Neural crest cell (in vitro differentiated cells): ENCODE measurements at regions not wholly inside any gene's neighbourhood (a gene's known extent, or its start where the extent isn't known, plus 50 kb on each side); places are given as distances from the start of the nearest gene placed in this dataset.

Source experiments
- DNase-seq: peaks from one replicate; pipeline ENCODE4 v3.0.0; 2021; ENCODE audit warnings: low read depth, mixed read lengths, low spot score
- H3K27ac Mint-ChIP-seq: one replicate; pipeline ENCODE4 v1.8.0; 2021; ENCODE audit warnings: mild to moderate bottlenecking, mixed read lengths; ENCODE audit not compliant: unreplicated experiment
- H3K27me3 Mint-ChIP-seq: 2 replicates; pipeline ENCODE4 v1.8.0; 2021; ENCODE audit warnings: low read depth, mild to moderate bottlenecking, mixed read lengths
- H3K36me3 Mint-ChIP-seq: 2 replicates; pipeline ENCODE4 v1.8.0; 2021; ENCODE audit warnings: low read depth, mild to moderate bottlenecking, mixed read lengths
- H3K4me1 Mint-ChIP-seq: 2 replicates; pipeline ENCODE4 v1.8.0; 2021; ENCODE audit warnings: mixed read lengths
- H3K4me3 Mint-ChIP-seq: one replicate; pipeline ENCODE4 v1.8.0; 2021; ENCODE audit warnings: mild to moderate bottlenecking, mixed read lengths
- H3K9me3 Mint-ChIP-seq: 2 replicates; pipeline ENCODE4 v1.8.0; 2021; ENCODE audit warnings: mixed read lengths
- CTCF ChIP-seq: fragments of 200-600 bp; sonication (generic); conservative IDR thresholded peaks from 2 replicates; pipeline ENCODE4 v1.5.0; 2021; ENCODE audit warnings: antibody characterized with exemption, mild to moderate bottlenecking

DNA sequence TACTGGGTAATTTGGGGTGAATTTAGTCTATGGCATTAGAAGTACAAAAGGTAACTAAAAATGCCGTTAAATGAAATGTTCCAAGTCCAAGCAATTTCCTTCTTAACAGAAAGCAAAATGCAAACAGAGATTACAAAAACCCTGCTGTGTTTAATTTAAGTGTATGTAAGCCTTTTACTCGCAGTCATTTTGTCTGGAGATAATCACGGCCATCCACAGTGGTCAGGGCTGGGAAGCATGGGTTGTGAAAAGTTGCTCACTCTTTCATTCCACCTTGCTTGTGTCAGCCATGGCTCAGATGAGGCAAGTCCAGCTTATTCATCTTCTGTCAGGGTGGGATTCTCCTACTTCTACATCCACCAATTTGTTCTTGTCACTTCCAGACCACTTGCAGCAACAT lies 983.6 kb upstream of the ZEB2 start:
- Mint-ChIP-seq H3K9me3 (peaks cover 3% of the 10 kb centered on the region), H3K4me1 (no peaks in the 10 kb centered on the region), H3K27me3 (no peaks in the 10 kb centered on the region), H3K27ac (no peak overlapping the region), H3K36me3 (no peaks in the 10 kb centered on the region), H3K4me3 (no peak overlapping the region)
- DNase-seq = no peak
- TF ChIP-seq CTCF = no peak

DNA sequence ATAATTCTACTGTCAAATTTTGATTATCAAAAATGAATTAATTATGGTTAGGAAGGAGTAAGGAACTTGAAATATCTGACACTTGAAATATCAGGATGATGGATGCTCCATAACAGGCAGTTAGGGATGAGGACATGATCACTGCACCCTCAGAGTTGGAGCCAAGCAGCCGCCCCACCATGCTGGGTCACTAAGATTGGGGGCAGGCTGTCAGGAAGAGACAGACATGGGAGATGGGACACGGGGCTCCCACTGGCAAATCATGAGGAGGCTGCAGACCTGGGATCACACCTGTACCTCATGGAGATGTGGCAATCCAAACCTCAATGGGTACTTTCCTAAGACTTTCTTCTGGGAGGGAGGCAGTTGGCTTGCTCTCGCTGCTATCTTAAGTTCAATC lies 982.0 kb upstream of the ZEB2 start:
- TF ChIP-seq CTCF = no peak
- DNase-seq = no peak
- Mint-ChIP-seq H3K4me3 (no peak overlapping the region), H3K27ac (no peak overlapping the region), H3K4me1 (no peaks in the 10 kb centered on the region), H3K9me3 (peaks cover 2% of the 10 kb centered on the region), H3K36me3 (no peaks in the 10 kb centered on the region), H3K27me3 (no peaks in the 10 kb centered on the region)

- Mint-ChIP-seq H3K9me3 (peaks cover 19% of the 10 kb centered on the region), H3K27ac (no peak overlapping the region), H3K4me3 (no peak overlapping the region), H3K36me3 (peaks cover 9% of the 10 kb centered on the region), H3K27me3 (no peaks in the 10 kb centered on the region), H3K4me1 (no peaks in the 10 kb centered on the region)
- no peak for TF ChIP-seq CTCF
- no peak for DNase-seq
Measured at GRCh38 chr2:145495590-145495989, 975.7 kb upstream of the ZEB2 start.

GRCh38 chr2:145494441-145494840 lies 974.5 kb upstream of the ZEB2 start:
- Mint-ChIP-seq H3K27me3 (no peaks in the 10 kb centered on the region), H3K27ac (no peak overlapping the region), H3K36me3 (peaks cover 9% of the 10 kb centered on the region), H3K9me3 (peaks cover 19% of the 10 kb centered on the region), H3K4me3 (no peak overlapping the region), H3K4me1 (no peaks in the 10 kb centered on the region)
- no peak for TF ChIP-seq CTCF
- DNase-seq = no peak

DNA sequence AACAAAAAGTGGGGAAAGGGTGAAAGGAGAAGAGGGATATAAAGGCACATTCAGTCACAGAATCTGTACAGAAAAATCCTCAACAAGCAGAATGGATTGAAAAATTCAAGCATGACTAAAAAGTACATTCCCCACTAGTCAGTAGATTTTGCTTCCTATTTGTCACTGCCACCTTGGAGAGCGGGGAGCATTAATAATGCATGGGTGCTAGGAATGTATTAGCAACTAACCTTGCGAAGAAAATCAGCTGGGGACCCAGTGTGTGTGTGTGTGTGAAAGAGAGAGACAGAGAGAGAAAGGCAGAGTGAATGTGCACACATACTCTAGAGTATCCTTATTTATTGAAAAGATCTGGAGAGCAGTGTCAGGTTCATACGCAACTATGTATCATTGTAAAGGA lies 968.7 kb upstream of the ZEB2 start:
- no peak for DNase-seq
- no peak for TF ChIP-seq CTCF
- no peak overlapping the region for H3K4me3 Mint-ChIP-seq
- no peak overlapping the region for H3K27ac Mint-ChIP-seq
- H3K36me3 Mint-ChIP-seq = peaks cover 9% of the 10 kb centered on the region
- peaks cover 6% of the 10 kb centered on the region for H3K4me1 Mint-ChIP-seq
- H3K9me3 Mint-ChIP-seq = peaks cover 16% of the 10 kb centered on the region
- H3K27me3 Mint-ChIP-seq = no peaks in the 10 kb centered on the region

GRCh38 chr2:145484448-145485097 lies 964.7 kb upstream of the ZEB2 start:
- H3K36me3 Mint-ChIP-seq = no peaks in the 10 kb centered on the region
- peaks cover 2% of the 10 kb centered on the region for H3K9me3 Mint-ChIP-seq
- H3K27me3 Mint-ChIP-seq = no peaks in the 10 kb centered on the region
- no peak for TF ChIP-seq CTCF
- no peak for DNase-seq
- H3K4me3 Mint-ChIP-seq = no peak overlapping the region
- peaks cover 6% of the 10 kb centered on the region for H3K4me1 Mint-ChIP-seq
- H3K27ac Mint-ChIP-seq = no peak overlapping the region
